H1 (cell line): ENCODE measurements at regions not wholly inside any gene's neighbourhood (a gene's known extent, or its start where the extent isn't known, plus 50 kb on each side); places are given as distances from the start of the nearest gene placed in this dataset.
"Not testable (repeated sequence)": the region's sequence is repeated elsewhere in the genome, so short reads cannot be mapped to it uniquely, and the experiment has no call there.

ENCODE experiments used
- CTCF ChIA-PET: fragments of 300-600 bp; sonication (Branson Sonifier 250); formaldehyde crosslinking; loops from one replicate; lab custom pipeline; 2021; ENCODE audit not compliant: partially characterized antibody; lab: Charles Lee
- POLR2A ChIA-PET: fragments of 300-600 bp; sonication (Branson Sonifier 250); formaldehyde crosslinking; loops from one replicate; lab custom pipeline; 2021; ENCODE audit warnings: inconsistent platforms; ENCODE audit not compliant: partially characterized antibody; lab: Charles Lee
- DNase-seq, 2 experiments: peaks; one replicate each; pipeline versions ENCODE4 v3.0.0 to v3.0.0-alpha.2; 2010 to 2022; ENCODE audit warnings: low spot score in 2 of 2, low read depth in 1 of 2, mixed read lengths in 1 of 2
- FAIRE-seq: peaks from 2 replicates; lab custom pipeline; 2011; peaks lifted over from hg19 to GRCh38; lab: Jason Lieb, UNC
- H2AFZ ChIP-seq: 2 replicates; pipeline ENCODE4 v1.8.1; 2012; ENCODE audit warnings: low read length, inconsistent platforms
- H2AK5ac ChIP-seq: 2 replicates; pipeline ENCODE4 v1.6.1; 2013; ENCODE audit warnings: low read depth, low read length
- H2BK120ac ChIP-seq: replicated peaks from 2 replicates; pipeline ENCODE3; 2013; ENCODE audit warnings: low read depth, low read length, inconsistent platforms
- H2BK12ac ChIP-seq: 2 replicates; pipeline ENCODE4 v1.6.1; 2013; ENCODE audit warnings: low read depth, low read length
- H2BK15ac ChIP-seq: 2 replicates; pipeline ENCODE4 v1.6.1; 2013; ENCODE audit warnings: low read length
- H2BK20ac ChIP-seq: 2 replicates; pipeline ENCODE4 v1.6.1; 2013; ENCODE audit warnings: low read length
- H2BK5ac ChIP-seq: 2 replicates; pipeline ENCODE4 v1.6.1; 2013; ENCODE audit warnings: low read depth, low read length
- H3K14ac ChIP-seq: 2 replicates; pipeline ENCODE4 v1.6.1; 2013; ENCODE audit warnings: inconsistent platforms; ENCODE audit not compliant: insufficient read length
- H3K18ac ChIP-seq: 2 replicates; pipeline ENCODE4 v1.6.1; 2013; ENCODE audit warnings: low read length; ENCODE audit errors: extremely low read depth
- H3K23ac ChIP-seq: 2 replicates; pipeline ENCODE4 v1.6.1; 2013; ENCODE audit warnings: inconsistent platforms; ENCODE audit not compliant: insufficient read length
- H3K23me2 ChIP-seq: 2 replicates; pipeline ENCODE4 v1.6.1; 2013; ENCODE audit warnings: low read depth, low read length
- H3K27ac ChIP-seq: 2 replicates; pipeline ENCODE4 v1.6.1; 2011; ENCODE audit warnings: low read depth, low read length, inconsistent platforms
- H3K27me3 ChIP-seq, 4 experiments: replicated peaks in 1 of 4; 1 replicate in 1 of 4; 2 replicates in 3 of 4; pipeline versions ENCODE4 v1.6.1 to v1.8.1; 2011 to 2013; ENCODE audit warnings: low read length in 3 of 4, mild to moderate bottlenecking in 3 of 4, inconsistent platforms in 2 of 4, mixed read lengths in 2 of 4, moderate library complexity in 1 of 4; ENCODE audit not compliant: control insufficient read depth in 3 of 4, insufficient read depth in 3 of 4; ENCODE audit errors: extremely low read depth in 1 of 4
- H3K36me3 ChIP-seq, 4 experiments: 2 replicates each; pipeline versions ENCODE4 v1.6.1 to v1.8.1; 2011 to 2013; ENCODE audit warnings: mild to moderate bottlenecking in 4 of 4, low read length in 3 of 4, moderate library complexity in 2 of 4, control low read depth in 1 of 4, inconsistent platforms in 1 of 4; ENCODE audit not compliant: insufficient read depth in 4 of 4, control insufficient read depth in 2 of 4
- H3K4ac ChIP-seq: replicated peaks from 2 replicates; pipeline ENCODE3; 2013; ENCODE audit warnings: low read length, low read depth, mixed read lengths, inconsistent platforms; ENCODE audit not compliant: insufficient read length
- H3K4me1 ChIP-seq, 4 experiments: replicated peaks in 1 of 4; 1 replicate in 1 of 4; 2 replicates in 3 of 4; pipeline versions ENCODE4 v1.6.1 to v1.8.1; 2011 to 2013; ENCODE audit warnings: low read length in 3 of 4, inconsistent platforms in 2 of 4, mixed read lengths in 1 of 4; ENCODE audit not compliant: insufficient read depth in 4 of 4, control insufficient read depth in 3 of 4
- H3K4me2 ChIP-seq, 2 experiments: 2 replicates each; pipeline versions ENCODE4 v1.6.1 to v1.8.1; 2011 to 2013; ENCODE audit warnings: low read depth in 2 of 2, low read length in 2 of 2, control low read depth in 1 of 2, inconsistent platforms in 1 of 2, mild to moderate bottlenecking in 1 of 2; ENCODE audit not compliant: insufficient read depth in 1 of 2
- H3K4me3 ChIP-seq, 4 experiments: fragments of 200-600, 300-600 bp in 1 of 4; sonication (generic), shearing (Covaris generic), sonication (Bioruptor Twin) in 1 of 4; 2 replicates each; pipeline versions ENCODE4 v1.5.1 to v1.8.1; 2011 to 2016; ENCODE audit warnings: low read length in 4 of 4, low read depth in 3 of 4, control low read depth in 2 of 4, inconsistent platforms in 2 of 4, mild to moderate bottlenecking in 2 of 4, mixed read lengths in 1 of 4, moderate library complexity in 1 of 4; ENCODE audit not compliant: insufficient read depth in 2 of 4; ENCODE audit errors: extremely low read depth in 1 of 4
- H3K56ac ChIP-seq: replicated peaks from 2 replicates; pipeline ENCODE3; 2013; ENCODE audit warnings: low read depth, mild to moderate bottlenecking, mixed read lengths, low read length, inconsistent platforms; ENCODE audit not compliant: insufficient read length
- H3K79me1 ChIP-seq: 2 replicates; pipeline ENCODE4 v1.6.1; 2013; ENCODE audit warnings: low read depth, low read length, control low read depth
- H3K79me2 ChIP-seq, 2 experiments: 2 replicates each; pipeline versions ENCODE4 v1.6.1 to v1.8.1; 2012 to 2013; ENCODE audit warnings: low read length in 2 of 2, mild to moderate bottlenecking in 2 of 2, inconsistent platforms in 1 of 2; ENCODE audit not compliant: insufficient read depth in 2 of 2, control insufficient read depth in 1 of 2
- H3K9ac ChIP-seq, 4 experiments: replicated peaks in 1 of 4; 1 replicate in 1 of 4; 2 replicates in 3 of 4; pipeline versions ENCODE4 v1.6.1 to v1.8.1; 2011 to 2013; ENCODE audit warnings: low read depth in 3 of 4, low read length in 3 of 4, control low read depth in 2 of 4, mild to moderate bottlenecking in 2 of 4, moderate library complexity in 2 of 4, inconsistent platforms in 1 of 4; ENCODE audit errors: extremely low read depth in 1 of 4
- H3K9me3 ChIP-seq, 2 experiments: 2 replicates each; pipeline versions ENCODE4 v1.6.1 to v1.8.1; 2012 to 2013; ENCODE audit warnings: mild to moderate bottlenecking in 2 of 2, moderate library complexity in 2 of 2, control low read depth in 1 of 2, inconsistent platforms in 1 of 2, low read depth in 1 of 2, low read length in 1 of 2, mixed read lengths in 1 of 2; ENCODE audit not compliant: insufficient read depth in 2 of 2
- H4K20me1 ChIP-seq, 2 experiments: replicated peaks in 1 of 2; 2 replicates each; pipeline versions ENCODE3 to v1.8.1; 2011 to 2013; ENCODE audit warnings: inconsistent platforms in 2 of 2, low read length in 2 of 2, mild to moderate bottlenecking in 1 of 2; ENCODE audit not compliant: insufficient read depth in 2 of 2, control insufficient read depth in 1 of 2
- H4K5ac ChIP-seq: 2 replicates; pipeline ENCODE4 v1.6.1; 2013; ENCODE audit warnings: low read length, low read depth, mixed read lengths, inconsistent platforms; ENCODE audit not compliant: insufficient read length
- H4K8ac ChIP-seq: 2 replicates; pipeline ENCODE4 v1.8.0; 2013; ENCODE audit warnings: mild to moderate bottlenecking, moderate library complexity, low read length, inconsistent platforms; ENCODE audit not compliant: insufficient read depth; ENCODE audit errors: extremely low read depth
- H4K91ac ChIP-seq: replicated peaks from 2 replicates; pipeline ENCODE3; 2013; ENCODE audit warnings: low read length, mixed read lengths, inconsistent platforms; ENCODE audit not compliant: insufficient read length
- WGBS, 2 experiments: shearing (Covaris generic) in 1 of 2; methylation state at CpG; one replicate each; pipeline versions ENCODE4 v1.1.6 to v1.1.7; 2013 to 2015; ENCODE audit warnings: low lambda C conversion rate in 2 of 2, mixed read lengths in 2 of 2, inconsistent platforms in 1 of 2, low coverage in 1 of 2, missing lambda C conversion rate in 1 of 2; ENCODE audit not compliant: insufficient replicate concordance in 2 of 2, insufficient coverage in 1 of 2, insufficient read length in 1 of 2; ENCODE audit errors: extremely low coverage in 1 of 2, missing lambda C conversion rate in 1 of 2; 5-methylcytosine and 5-hydroxymethylcytosine counted together

DNA sequence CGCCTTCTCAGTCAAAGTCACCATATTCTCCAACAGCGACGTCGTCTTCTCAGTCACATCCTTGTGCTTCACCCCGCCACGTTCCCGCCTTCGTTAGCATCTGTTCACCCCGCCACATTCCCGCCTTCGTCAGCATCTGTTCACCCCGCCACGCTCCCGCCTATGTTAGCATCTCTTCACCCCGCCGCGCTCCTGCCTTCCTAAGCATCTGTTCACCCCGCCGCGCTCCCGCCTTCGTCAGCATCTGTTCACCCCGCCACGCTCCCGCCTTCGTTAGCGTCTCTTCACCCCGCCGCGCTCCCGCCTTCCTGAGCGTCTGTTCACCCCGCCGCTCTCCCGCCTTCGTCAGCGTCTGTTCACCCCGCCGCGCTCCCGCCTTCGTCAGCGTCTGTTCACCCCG lies 816.4 kb upstream of the TPTE start:
- FAIRE-seq, H3K79me2 ChIP-seq, H2BK120ac ChIP-seq, H3K36me3 ChIP-seq, H4K5ac ChIP-seq, DNase-seq, H4K20me1 ChIP-seq, H2BK15ac ChIP-seq, POLR2A ChIA-PET, H3K4me1 ChIP-seq, H4K91ac ChIP-seq, H3K27me3 ChIP-seq, H3K23me2 ChIP-seq, H3K79me1 ChIP-seq, H3K4me2 ChIP-seq, H3K4me3 ChIP-seq, H3K14ac ChIP-seq, H2BK20ac ChIP-seq, H2BK12ac ChIP-seq, CTCF ChIA-PET, H2BK5ac ChIP-seq, H2AK5ac ChIP-seq, H3K27ac ChIP-seq, H3K9ac ChIP-seq, H3K9me3 ChIP-seq, H3K4ac ChIP-seq, H3K18ac ChIP-seq, H4K8ac ChIP-seq, H3K56ac ChIP-seq, H2AFZ ChIP-seq, H3K23ac ChIP-seq: not testable (repeated sequence)
- 100% methylated on average over 7 of the region's 44 CpGs; no CpG with 5 or more reads in 1 of the 2 experiments for WGBS, 2 experiments

GRCh38 chr21:9705455-9705854 lies 815.9 kb upstream of the TPTE start:
- H3K79me2 ChIP-seq, H2BK12ac ChIP-seq, H2BK20ac ChIP-seq: not testable (repeated sequence)

More at GRCh38 chr21:9705455-9705854, 815.9 kb upstream of the TPTE start:
- H3K23me2 ChIP-seq, DNase-seq, H2AK5ac ChIP-seq, H3K4me2 ChIP-seq, H4K8ac ChIP-seq, H2BK15ac ChIP-seq, H2AFZ ChIP-seq, H3K27ac ChIP-seq, H3K18ac ChIP-seq, H2BK5ac ChIP-seq, H3K4me3 ChIP-seq, H3K4me1 ChIP-seq, H3K27me3 ChIP-seq, H3K9me3 ChIP-seq, H2BK120ac ChIP-seq, H3K56ac ChIP-seq, H3K14ac ChIP-seq, FAIRE-seq, H3K4ac ChIP-seq, CTCF ChIA-PET, H3K36me3 ChIP-seq, H3K9ac ChIP-seq, H4K91ac ChIP-seq, H3K23ac ChIP-seq, H4K5ac ChIP-seq, H4K20me1 ChIP-seq, H3K79me1 ChIP-seq, POLR2A ChIA-PET: not testable (repeated sequence)
- WGBS, 2 experiments: 80% methylated on average over 15 of the region's 63 CpGs; no CpG with 5 or more reads in 1 of the 2 experiments
